Liver (tissue), 8 donors: ENCODE measurements at regions not wholly inside any gene's neighbourhood (a gene's known extent, or its start where the extent isn't known, plus 50 kb on each side); places are given as distances from the start of the nearest gene placed in this dataset.

Experiments
- DNase-seq: peaks from one replicate; pipeline ENCODE4 v3.0.0-alpha.2; 2017; ENCODE audit warnings: low spot score
- H3K27ac ChIP-seq, 2 donors: one replicate each; pipeline ENCODE4 v1.7.0; 2013; ENCODE audit warnings: inconsistent platforms in 2 of 2, low read length in 2 of 2, control low read depth in 1 of 2, low read depth in 1 of 2, mild to moderate bottlenecking in 1 of 2
- H3K27me3 ChIP-seq, 4 donors: one replicate each; pipeline versions ENCODE4 v1.6.1 to v1.7.0; 2013; ENCODE audit warnings: low read length in 3 of 4, inconsistent platforms in 1 of 4, mild to moderate bottlenecking in 1 of 4, moderate library complexity in 1 of 4; ENCODE audit not compliant: control insufficient read depth in 4 of 4, insufficient read depth in 4 of 4
- H3K36me3 ChIP-seq, 4 donors: one replicate each; pipeline versions ENCODE4 v1.6.1 to v1.7.0; 2013; ENCODE audit warnings: low read length in 3 of 4, mild to moderate bottlenecking in 3 of 4, low read depth in 1 of 4, moderate library complexity in 1 of 4; ENCODE audit not compliant: control insufficient read depth in 4 of 4, insufficient read depth in 3 of 4
- H3K4me1 ChIP-seq, 4 donors: one replicate each; pipeline versions ENCODE4 v1.6.1 to v1.7.0; 2013; ENCODE audit warnings: low read length in 3 of 4, mild to moderate bottlenecking in 3 of 4, moderate library complexity in 1 of 4; ENCODE audit not compliant: control insufficient read depth in 4 of 4, insufficient read depth in 4 of 4
- H3K4me3 ChIP-seq, 3 donors: one replicate each; pipeline versions ENCODE4 v1.6.1 to v1.7.0; 2013; ENCODE audit warnings: low read length in 3 of 3, control low read depth in 1 of 3, low read depth in 1 of 3, mild to moderate bottlenecking in 1 of 3
- H3K9ac ChIP-seq, 2 donors: one replicate each; pipeline ENCODE4 v1.7.0; 2013; ENCODE audit warnings: low read length in 2 of 2, mild to moderate bottlenecking in 2 of 2, moderate library complexity in 2 of 2, control low read depth in 1 of 2, low read depth in 1 of 2
- H3K9me3 ChIP-seq, 4 donors: one replicate each; pipeline versions ENCODE4 v1.6.1 to v1.7.0; 2013; ENCODE audit warnings: low read length in 3 of 4; ENCODE audit not compliant: control insufficient read depth in 4 of 4
- EGR1 ChIP-seq, 2 donors: IDR thresholded peaks; 2 replicates each; pipeline ENCODE4 v1.6.1; 2016 to 2018; ENCODE audit warnings: antibody characterized with exemption in 2 of 2, low read depth in 2 of 2
- FOXA1 ChIP-seq: IDR thresholded peaks from 2 replicates; pipeline ENCODE4 v1.6.1; 2016; ENCODE audit warnings: antibody characterized with exemption
- FOXA2 ChIP-seq: IDR thresholded peaks from 2 replicates; pipeline ENCODE4 v1.6.1; 2016; ENCODE audit warnings: antibody characterized with exemption
- GABPA ChIP-seq, 2 donors: IDR thresholded peaks in 1 of 2; conservative IDR thresholded peaks in 1 of 2; 2 replicates each; pipeline ENCODE4 v1.6.1; 2016; ENCODE audit warnings: antibody characterized with exemption in 2 of 2, mild to moderate bottlenecking in 1 of 2, moderate library complexity in 1 of 2
- HNF4A ChIP-seq, 2 donors: conservative IDR thresholded peaks; 2 replicates each; pipeline ENCODE4 v1.6.1; 2016; ENCODE audit warnings: antibody characterized with exemption in 2 of 2, mild to moderate bottlenecking in 2 of 2
- JUND ChIP-seq, 2 donors: IDR thresholded peaks; 2 replicates each; pipeline ENCODE4 v1.6.1; 2016; ENCODE audit warnings: antibody characterized with exemption in 2 of 2
- NR2F2 ChIP-seq: IDR thresholded peaks from 2 replicates; pipeline ENCODE4 v1.6.1; 2016; ENCODE audit warnings: antibody characterized with exemption
- RAD21 ChIP-seq, 2 donors: IDR thresholded peaks; 2 replicates each; pipeline ENCODE4 v1.6.1; 2016; ENCODE audit warnings: antibody characterized with exemption in 2 of 2, mild to moderate bottlenecking in 2 of 2
- REST ChIP-seq: IDR thresholded peaks from 2 replicates; pipeline ENCODE4 v1.6.1; 2016; ENCODE audit warnings: antibody characterized with exemption, mild to moderate bottlenecking
- RXRA ChIP-seq, 2 donors: IDR thresholded peaks; 2 replicates each; pipeline ENCODE4 v1.6.1; 2017 to 2018; ENCODE audit warnings: antibody characterized with exemption in 2 of 2, mild to moderate bottlenecking in 1 of 2
- TAF1 ChIP-seq: conservative IDR thresholded peaks from 2 replicates; pipeline ENCODE4 v1.6.1; 2016; ENCODE audit warnings: antibody characterized with exemption, mild to moderate bottlenecking
- YY1 ChIP-seq: IDR thresholded peaks from 2 replicates; pipeline ENCODE4 v1.6.1; 2016; ENCODE audit warnings: antibody characterized with exemption, mild to moderate bottlenecking
- ZBTB33 ChIP-seq: IDR thresholded peaks from 2 replicates; pipeline ENCODE4 v1.6.1; 2016; ENCODE audit warnings: antibody characterized with exemption
- WGBS: extraction: QIAGEN DNeasy Blood & Tissue Kit; methylation state at CpG from one replicate; pipeline ENCODE4 v1.1.7; 2013; 5-methylcytosine and 5-hydroxymethylcytosine counted together
- TF ChIP-seq, protein P1 (sequence below): fragments of 150-350 bp; IDR thresholded peaks from 2 replicates; pipeline ENCODE4 v1.5.1; 2017; ENCODE audit warnings: improper control_type of control experiment, low read depth, low read length; ENCODE audit not compliant: missing input control
- TF ChIP-seq, protein P2 (sequence below): IDR thresholded peaks from 2 replicates; pipeline ENCODE4 v1.6.1; 2016; ENCODE audit warnings: antibody characterized with exemption
- donor health status: healthy.
- donor health status: healthy.
- donor health status: healthy.
- donor health status: healthy.
- donor health status: healthy.

GRCh38 chr4:149291463-149291862, 524.2 kb downstream of the IQCM start:
- Histone ChIP-seq H3K4me1 (no peaks in the 10 kb centered on the region), H3K27ac (no peak overlapping the region), H3K4me3 (no peak overlapping the region), H3K36me3 (no peaks in the 10 kb centered on the region), H3K9ac (no peak overlapping the region), H3K9me3 (no peaks in the 10 kb centered on the region), H3K27me3 (no peaks in the 10 kb centered on the region)
- no peak for DNase-seq
- WGBS, result 50% methylated on average over 1 of the region's 1 CpG
- no peak for TF ChIP-seq YY1
- TF ChIP-seq RXRA (IDR thresholded peaks at IDR 0.05), result no peak
- TF ChIP-seq JUND (IDR thresholded peaks at IDR 0.05), result no peak
- TF ChIP-seq REST, result no peak
- no peak for TF ChIP-seq FOXA1
- TF ChIP-seq NR2F2, result no peak
- TF ChIP-seq EGR1 (IDR thresholded peaks at IDR 0.05; ENCODE audit: low read depth in 2 of 2), result no peak

DNA sequence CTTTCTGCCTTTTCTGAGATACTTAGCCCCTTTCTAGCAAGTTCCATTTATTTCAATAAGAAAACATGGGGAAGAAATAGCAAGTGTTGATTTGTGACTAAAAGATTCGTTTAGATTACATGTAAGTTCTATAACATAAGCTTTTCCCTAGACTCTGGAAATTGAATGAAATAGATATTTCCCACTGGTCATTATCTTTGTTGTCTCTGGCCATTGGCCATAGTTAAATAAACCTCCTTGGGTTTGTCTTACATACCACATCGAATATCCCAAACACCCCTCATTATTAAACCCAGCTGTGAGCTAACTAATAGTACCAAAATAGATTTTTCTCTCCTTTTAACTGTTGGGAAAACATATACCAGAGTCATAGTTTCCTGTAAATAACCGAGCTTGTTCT, 534.8 kb downstream of the IQCM start:
- Histone ChIP-seq H3K27me3 (no peaks in the 10 kb centered on the region), H3K9me3 (no peaks in the 10 kb centered on the region), H3K9ac (no peak overlapping the region), H3K27ac (no peak overlapping the region), H3K4me1 (no peaks in the 10 kb centered on the region), H3K36me3 (no peaks in the 10 kb centered on the region), H3K4me3 (no peak overlapping the region)
- WGBS, result 51% methylated on average over 3 of the region's 3 CpGs
- TF ChIP-seq, protein P1, sequence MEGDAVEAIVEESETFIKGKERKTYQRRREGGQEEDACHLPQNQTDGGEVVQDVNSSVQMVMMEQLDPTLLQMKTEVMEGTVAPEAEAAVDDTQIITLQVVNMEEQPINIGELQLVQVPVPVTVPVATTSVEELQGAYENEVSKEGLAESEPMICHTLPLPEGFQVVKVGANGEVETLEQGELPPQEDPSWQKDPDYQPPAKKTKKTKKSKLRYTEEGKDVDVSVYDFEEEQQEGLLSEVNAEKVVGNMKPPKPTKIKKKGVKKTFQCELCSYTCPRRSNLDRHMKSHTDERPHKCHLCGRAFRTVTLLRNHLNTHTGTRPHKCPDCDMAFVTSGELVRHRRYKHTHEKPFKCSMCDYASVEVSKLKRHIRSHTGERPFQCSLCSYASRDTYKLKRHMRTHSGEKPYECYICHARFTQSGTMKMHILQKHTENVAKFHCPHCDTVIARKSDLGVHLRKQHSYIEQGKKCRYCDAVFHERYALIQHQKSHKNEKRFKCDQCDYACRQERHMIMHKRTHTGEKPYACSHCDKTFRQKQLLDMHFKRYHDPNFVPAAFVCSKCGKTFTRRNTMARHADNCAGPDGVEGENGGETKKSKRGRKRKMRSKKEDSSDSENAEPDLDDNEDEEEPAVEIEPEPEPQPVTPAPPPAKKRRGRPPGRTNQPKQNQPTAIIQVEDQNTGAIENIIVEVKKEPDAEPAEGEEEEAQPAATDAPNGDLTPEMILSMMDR, result no peak
- no peak for TF ChIP-seq ZBTB33
- TF ChIP-seq HNF4A (conservative IDR thresholded peaks at IDR 0.05), result no peak
- TF ChIP-seq GABPA (IDR thresholded peaks at IDR 0.05 in 1 of 2, conservative IDR thresholded peaks at IDR 0.05 in 1 of 2), result no peak
- TF ChIP-seq NR2F2, result no peak
- no peak for TF ChIP-seq FOXA1
- no peak for TF ChIP-seq JUND (IDR thresholded peaks at IDR 0.05)
- TF ChIP-seq RXRA (IDR thresholded peaks at IDR 0.05), result no peak
- TF ChIP-seq RAD21 (IDR thresholded peaks at IDR 0.05), result no peak
- TF ChIP-seq TAF1, result no peak
- TF ChIP-seq, protein P2, sequence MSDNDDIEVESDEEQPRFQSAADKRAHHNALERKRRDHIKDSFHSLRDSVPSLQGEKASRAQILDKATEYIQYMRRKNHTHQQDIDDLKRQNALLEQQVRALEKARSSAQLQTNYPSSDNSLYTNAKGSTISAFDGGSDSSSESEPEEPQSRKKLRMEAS, result no peak
- TF ChIP-seq REST, result no peak
- TF ChIP-seq FOXA2, result no peak
- TF ChIP-seq EGR1 (IDR thresholded peaks at IDR 0.05; ENCODE audit: low read depth in 2 of 2), result no peak
- DNase-seq, result no peak
